ENCODE measurements at regions not wholly inside any gene's neighbourhood (a gene's known extent, or its start where the extent isn't known, plus 50 kb on each side); places are given as distances from the start of the nearest gene placed in this dataset.

DNA sequence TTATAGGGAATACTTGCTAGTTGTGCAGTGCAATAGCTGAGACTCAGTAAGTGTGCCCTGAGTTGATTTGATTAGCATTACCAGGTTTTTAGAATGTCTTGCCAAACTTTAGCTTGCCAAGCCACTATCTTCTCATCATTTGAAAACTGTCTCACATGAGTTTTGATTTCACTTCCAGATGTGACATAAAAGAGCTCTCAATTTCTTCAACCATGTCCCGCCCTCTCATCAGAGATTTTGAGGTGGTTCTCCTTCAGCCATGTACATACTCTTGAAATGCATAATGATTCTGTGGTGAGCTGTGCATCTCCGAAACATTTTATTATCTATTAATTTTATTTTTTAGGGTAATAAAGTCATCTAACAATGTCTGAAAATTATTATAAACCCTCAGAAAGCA, 215.0 kb upstream of the SEMA3E start:
- H3K27ac Mint-ChIP-seq: no peak overlapping the region

More for the DNA sequence above, 215.0 kb upstream of the SEMA3E start:
- no peak for DNase-seq (ENCODE audit: low spot score)
- no peaks in the 10 kb centered on the region for H3F3A ChIP-seq (replicated peaks; ENCODE audit: low read depth)
- no peaks in the 10 kb centered on the region for H4K20me1 ChIP-seq (replicated peaks; ENCODE audit: insufficient read depth)
- no peaks in the 10 kb centered on the region for H3K9me2 ChIP-seq (ENCODE audit: insufficient read depth)
- H3K4me1 ChIP-seq (ENCODE audit: insufficient read depth): no peaks in the 10 kb centered on the region
- ATAC-seq: no peak
- H3K4me2 ChIP-seq: no peak overlapping the region
- H3K4me3 Mint-ChIP-seq: no peak overlapping the region
- H3K4me3 ChIP-seq: no peak overlapping the region
- H3K36me3 ChIP-seq (ENCODE audit: insufficient read depth): no peaks in the 10 kb centered on the region
- no peak overlapping the region for H2AFZ ChIP-seq
- TF ChIP-seq, protein P1, sequence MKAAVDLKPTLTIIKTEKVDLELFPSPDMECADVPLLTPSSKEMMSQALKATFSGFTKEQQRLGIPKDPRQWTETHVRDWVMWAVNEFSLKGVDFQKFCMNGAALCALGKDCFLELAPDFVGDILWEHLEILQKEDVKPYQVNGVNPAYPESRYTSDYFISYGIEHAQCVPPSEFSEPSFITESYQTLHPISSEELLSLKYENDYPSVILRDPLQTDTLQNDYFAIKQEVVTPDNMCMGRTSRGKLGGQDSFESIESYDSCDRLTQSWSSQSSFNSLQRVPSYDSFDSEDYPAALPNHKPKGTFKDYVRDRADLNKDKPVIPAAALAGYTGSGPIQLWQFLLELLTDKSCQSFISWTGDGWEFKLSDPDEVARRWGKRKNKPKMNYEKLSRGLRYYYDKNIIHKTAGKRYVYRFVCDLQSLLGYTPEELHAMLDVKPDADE (IDR thresholded peaks at IDR 0.05): no peak
- TF ChIP-seq JUNB (IDR thresholded peaks at IDR 0.05; ENCODE audit: unreplicated experiment) (no peak), POLR2AphosphoS5 (IDR thresholded peaks at IDR 0.05; ENCODE audit: low read depth) (no peak), NANOG (IDR thresholded peaks at IDR 0.05; ENCODE audit: borderline replicate concordance) (no peak), EZH2 (IDR thresholded peaks at IDR 0.05; ENCODE audit: low read depth, unreplicated experiment) (no peak), EZH2phosphoT487 (IDR thresholded peaks at IDR 0.05; ENCODE audit: unreplicated experiment) (no peak), CREB1 (CRISPR knock-in tag; IDR thresholded peaks at IDR 0.05; ENCODE audit: low read depth) (no peak), ZNF114 (CRISPR knock-in tag; IDR thresholded peaks at IDR 0.05) (no peak), ZNF331 (CRISPR knock-in tag; IDR thresholded peaks at IDR 0.05; ENCODE audit: low read depth) (no peak), STAT1 (IDR thresholded peaks at IDR 0.05; ENCODE audit: unreplicated experiment) (no peak)
- TF ChIP-seq, protein P2, sequence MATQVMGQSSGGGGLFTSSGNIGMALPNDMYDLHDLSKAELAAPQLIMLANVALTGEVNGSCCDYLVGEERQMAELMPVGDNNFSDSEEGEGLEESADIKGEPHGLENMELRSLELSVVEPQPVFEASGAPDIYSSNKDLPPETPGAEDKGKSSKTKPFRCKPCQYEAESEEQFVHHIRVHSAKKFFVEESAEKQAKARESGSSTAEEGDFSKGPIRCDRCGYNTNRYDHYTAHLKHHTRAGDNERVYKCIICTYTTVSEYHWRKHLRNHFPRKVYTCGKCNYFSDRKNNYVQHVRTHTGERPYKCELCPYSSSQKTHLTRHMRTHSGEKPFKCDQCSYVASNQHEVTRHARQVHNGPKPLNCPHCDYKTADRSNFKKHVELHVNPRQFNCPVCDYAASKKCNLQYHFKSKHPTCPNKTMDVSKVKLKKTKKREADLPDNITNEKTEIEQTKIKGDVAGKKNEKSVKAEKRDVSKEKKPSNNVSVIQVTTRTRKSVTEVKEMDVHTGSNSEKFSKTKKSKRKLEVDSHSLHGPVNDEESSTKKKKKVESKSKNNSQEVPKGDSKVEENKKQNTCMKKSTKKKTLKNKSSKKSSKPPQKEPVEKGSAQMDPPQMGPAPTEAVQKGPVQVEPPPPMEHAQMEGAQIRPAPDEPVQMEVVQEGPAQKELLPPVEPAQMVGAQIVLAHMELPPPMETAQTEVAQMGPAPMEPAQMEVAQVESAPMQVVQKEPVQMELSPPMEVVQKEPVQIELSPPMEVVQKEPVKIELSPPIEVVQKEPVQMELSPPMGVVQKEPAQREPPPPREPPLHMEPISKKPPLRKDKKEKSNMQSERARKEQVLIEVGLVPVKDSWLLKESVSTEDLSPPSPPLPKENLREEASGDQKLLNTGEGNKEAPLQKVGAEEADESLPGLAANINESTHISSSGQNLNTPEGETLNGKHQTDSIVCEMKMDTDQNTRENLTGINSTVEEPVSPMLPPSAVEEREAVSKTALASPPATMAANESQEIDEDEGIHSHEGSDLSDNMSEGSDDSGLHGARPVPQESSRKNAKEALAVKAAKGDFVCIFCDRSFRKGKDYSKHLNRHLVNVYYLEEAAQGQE (IDR thresholded peaks at IDR 0.05; ENCODE audit: unreplicated experiment): no peak
- TF ChIP-seq, protein P3, sequence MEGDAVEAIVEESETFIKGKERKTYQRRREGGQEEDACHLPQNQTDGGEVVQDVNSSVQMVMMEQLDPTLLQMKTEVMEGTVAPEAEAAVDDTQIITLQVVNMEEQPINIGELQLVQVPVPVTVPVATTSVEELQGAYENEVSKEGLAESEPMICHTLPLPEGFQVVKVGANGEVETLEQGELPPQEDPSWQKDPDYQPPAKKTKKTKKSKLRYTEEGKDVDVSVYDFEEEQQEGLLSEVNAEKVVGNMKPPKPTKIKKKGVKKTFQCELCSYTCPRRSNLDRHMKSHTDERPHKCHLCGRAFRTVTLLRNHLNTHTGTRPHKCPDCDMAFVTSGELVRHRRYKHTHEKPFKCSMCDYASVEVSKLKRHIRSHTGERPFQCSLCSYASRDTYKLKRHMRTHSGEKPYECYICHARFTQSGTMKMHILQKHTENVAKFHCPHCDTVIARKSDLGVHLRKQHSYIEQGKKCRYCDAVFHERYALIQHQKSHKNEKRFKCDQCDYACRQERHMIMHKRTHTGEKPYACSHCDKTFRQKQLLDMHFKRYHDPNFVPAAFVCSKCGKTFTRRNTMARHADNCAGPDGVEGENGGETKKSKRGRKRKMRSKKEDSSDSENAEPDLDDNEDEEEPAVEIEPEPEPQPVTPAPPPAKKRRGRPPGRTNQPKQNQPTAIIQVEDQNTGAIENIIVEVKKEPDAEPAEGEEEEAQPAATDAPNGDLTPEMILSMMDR (conservative IDR thresholded peaks at IDR 0.05; ENCODE audit: low read depth in 2 of 2): no peak
- TF ChIP-seq, protein P4, sequence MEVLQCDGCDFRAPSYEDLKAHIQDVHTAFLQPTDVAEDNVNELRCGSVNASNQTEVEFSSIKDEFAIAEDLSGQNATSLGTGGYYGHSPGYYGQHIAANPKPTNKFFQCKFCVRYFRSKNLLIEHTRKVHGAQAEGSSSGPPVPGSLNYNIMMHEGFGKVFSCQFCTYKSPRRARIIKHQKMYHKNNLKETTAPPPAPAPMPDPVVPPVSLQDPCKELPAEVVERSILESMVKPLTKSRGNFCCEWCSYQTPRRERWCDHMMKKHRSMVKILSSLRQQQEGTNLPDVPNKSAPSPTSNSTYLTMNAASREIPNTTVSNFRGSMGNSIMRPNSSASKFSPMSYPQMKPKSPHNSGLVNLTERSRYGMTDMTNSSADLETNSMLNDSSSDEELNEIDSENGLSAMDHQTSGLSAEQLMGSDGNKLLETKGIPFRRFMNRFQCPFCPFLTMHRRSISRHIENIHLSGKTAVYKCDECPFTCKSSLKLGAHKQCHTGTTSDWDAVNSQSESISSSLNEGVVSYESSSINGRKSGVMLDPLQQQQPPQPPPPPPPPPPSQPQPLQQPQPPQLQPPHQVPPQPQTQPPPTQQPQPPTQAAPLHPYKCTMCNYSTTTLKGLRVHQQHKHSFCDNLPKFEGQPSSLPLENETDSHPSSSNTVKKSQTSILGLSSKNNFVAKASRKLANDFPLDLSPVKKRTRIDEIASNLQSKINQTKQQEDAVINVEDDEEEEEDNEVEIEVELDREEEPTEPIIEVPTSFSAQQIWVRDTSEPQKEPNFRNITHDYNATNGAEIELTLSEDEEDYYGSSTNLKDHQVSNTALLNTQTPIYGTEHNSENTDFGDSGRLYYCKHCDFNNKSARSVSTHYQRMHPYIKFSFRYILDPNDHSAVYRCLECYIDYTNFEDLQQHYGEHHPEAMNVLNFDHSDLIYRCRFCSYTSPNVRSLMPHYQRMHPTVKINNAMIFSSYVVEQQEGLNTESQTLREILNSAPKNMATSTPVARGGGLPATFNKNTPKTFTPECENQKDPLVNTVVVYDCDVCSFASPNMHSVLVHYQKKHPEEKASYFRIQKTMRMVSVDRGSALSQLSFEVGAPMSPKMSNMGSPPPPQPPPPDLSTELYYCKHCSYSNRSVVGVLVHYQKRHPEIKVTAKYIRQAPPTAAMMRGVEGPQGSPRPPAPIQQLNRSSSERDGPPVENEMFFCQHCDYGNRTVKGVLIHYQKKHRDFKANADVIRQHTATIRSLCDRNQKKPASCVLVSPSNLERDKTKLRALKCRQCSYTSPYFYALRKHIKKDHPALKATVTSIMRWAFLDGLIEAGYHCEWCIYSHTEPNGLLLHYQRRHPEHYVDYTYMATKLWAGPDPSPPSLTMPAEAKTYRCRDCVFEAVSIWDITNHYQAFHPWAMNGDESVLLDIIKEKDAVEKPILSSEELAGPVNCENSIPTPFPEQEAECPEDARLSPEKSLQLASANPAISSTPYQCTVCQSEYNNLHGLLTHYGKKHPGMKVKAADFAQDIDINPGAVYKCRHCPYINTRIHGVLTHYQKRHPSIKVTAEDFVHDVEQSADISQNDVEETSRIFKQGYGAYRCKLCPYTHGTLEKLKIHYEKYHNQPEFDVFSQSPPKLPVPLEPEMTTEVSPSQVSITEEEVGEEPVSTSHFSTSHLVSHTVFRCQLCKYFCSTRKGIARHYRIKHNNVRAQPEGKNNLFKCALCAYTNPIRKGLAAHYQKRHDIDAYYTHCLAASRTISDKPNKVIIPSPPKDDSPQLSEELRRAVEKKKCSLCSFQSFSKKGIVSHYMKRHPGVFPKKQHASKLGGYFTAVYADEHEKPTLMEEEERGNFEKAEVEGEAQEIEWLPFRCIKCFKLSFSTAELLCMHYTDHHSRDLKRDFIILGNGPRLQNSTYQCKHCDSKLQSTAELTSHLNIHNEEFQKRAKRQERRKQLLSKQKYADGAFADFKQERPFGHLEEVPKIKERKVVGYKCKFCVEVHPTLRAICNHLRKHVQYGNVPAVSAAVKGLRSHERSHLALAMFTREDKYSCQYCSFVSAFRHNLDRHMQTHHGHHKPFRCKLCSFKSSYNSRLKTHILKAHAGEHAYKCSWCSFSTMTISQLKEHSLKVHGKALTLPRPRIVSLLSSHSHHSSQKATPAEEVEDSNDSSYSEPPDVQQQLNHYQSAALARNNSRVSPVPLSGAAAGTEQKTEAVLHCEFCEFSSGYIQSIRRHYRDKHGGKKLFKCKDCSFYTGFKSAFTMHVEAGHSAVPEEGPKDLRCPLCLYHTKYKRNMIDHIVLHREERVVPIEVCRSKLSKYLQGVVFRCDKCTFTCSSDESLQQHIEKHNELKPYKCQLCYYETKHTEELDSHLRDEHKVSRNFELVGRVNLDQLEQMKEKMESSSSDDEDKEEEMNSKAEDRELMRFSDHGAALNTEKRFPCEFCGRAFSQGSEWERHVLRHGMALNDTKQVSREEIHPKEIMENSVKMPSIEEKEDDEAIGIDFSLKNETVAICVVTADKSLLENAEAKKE (CRISPR knock-in tag; IDR thresholded peaks at IDR 0.05): no peak
- H3K36me3 Mint-ChIP-seq (ENCODE audit: low read depth): no peaks in the 10 kb centered on the region
- no peaks in the 10 kb centered on the region for H3K9me3 Mint-ChIP-seq
- no peaks in the 10 kb centered on the region for H3K27me3 ChIP-seq (ENCODE audit: insufficient read depth)
- H3K27me3 Mint-ChIP-seq (ENCODE audit: insufficient read depth, low read depth, poor library complexity): peaks cover 2% of the 10 kb centered on the region
- peaks cover 4% of the 10 kb centered on the region for H3K4me1 Mint-ChIP-seq
- H3K27ac ChIP-seq (ENCODE audit: low read depth): no peak overlapping the region
- H3K79me2 ChIP-seq (replicated peaks; ENCODE audit: insufficient read depth): no peaks in the 10 kb centered on the region

All from GM23338 (cell line).